ENCODE measurements at regions not wholly inside any gene's neighbourhood (a gene's known extent, or its start where the extent isn't known, plus 50 kb on each side); places are given as distances from the start of the nearest gene placed in this dataset.
"Not testable (repeated sequence)": the region's sequence is repeated elsewhere in the genome, so short reads cannot be mapped to it uniquely, and the experiment has no call there.

DNA sequence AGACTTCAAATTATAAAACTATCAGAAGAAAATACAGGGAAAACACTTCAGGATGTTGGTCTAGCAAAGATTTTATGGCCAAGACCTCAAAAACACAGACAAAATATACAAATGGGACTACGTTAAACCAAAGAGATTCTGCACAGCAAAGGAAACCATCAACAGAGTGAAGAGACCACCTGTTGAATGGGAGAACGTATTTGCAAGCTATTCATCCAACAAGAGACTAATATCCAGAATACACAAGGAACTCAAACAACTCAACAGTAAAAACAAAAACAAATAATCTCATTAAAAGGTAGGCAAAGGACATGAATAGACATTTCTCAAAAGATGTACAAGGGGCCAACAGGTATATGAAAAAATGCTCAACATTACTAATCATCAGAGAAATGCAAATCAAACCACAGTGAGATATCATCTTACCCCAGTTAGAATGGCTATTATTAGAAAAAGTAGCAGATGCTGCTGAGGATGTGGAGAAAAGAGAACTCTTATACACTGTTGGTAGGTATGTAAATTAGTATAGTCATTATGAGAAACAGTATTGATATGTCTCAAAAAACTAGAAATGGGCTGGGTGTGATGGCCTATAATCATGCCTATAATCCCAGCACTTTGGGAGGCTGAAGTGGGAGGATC lies 112.6 kb downstream of the LRIG2 start:
- no peak for DNase-seq

DNA sequence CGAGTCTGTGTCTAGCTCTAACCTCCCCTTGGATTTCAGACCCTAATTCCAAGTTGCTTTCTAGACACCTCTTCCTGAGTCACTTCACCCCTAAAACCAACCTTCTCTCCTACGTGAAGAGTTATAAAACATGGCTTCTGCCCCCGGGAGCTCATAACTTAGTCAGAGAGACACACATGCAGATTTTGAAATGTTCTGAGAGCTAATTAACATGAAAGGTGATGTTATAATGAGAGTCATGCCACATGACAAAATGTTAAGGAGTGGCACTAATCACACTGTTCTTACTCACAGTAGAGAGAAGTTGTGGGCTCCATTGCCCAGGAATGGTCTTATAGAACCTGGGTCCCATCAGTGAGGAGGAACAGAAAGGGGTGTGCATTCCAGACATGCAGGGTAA lies 117.1 kb downstream of the LRIG2 start:
- DNase-seq: no peak

DNA sequence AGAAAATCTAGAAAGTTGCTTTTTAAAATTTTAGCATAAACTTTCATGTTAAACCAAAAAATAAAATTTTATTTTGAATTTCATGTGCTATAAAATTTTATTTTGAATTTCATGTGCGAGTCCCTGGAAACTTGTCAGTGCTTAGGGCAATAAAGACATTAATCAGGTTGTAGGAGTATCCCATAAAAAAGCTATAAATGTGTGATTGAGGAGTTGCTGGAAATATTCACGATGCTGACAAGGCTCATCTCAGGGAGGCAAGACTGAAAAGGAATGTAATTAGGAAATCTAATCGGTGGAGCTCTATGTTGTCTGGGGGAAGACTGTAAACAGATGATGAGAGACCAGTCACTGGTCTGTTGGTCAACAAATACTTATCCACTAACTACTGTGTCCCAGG lies 117.9 kb downstream of the LRIG2 start:
- no peak for DNase-seq

DNA sequence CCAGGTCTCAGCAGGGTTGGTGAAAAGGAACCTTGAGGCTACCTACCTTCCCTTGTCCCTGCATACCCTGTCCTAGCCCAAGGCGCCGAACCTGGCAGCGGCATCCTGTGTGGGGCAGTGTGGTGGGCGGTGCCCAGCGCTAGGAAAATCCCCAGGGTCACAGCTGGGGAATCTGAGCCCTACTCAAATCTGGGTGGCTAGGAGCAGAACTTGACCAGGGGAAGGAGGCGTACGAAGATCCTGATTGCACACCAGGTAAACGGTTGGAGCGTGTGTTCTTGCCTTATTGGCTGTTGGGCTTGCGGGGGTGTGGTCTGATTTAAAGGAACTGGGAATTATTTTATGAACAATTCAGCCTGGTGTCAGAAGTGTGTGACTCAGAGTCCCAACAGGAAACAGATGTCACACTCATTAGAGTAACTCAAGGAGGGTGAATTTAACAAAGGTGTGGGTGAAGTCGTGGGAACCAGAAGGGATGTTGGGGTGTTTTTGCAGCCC lies 118.6 kb downstream of the LRIG2 start:
- DNase-seq: no peak

DNA sequence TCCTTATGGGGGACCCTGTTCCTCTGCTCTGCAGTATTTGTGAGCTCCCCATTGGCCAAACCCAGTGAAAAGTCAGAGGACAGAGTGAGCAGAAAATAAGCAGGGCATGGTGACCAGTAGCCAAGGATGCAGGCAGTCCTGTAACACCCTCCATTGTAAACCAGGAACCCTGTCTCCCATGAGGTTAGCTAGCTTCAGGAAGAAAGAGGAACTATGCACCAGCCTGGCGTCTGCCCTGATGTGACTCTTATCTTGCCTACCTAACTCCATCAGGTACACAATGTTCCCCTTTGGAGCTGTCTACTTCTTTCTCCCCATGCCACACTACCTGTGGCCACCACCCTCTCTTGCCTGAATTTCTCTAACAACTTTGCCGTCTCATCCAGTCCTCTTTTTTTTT lies 119.2 kb downstream of the LRIG2 start:
- no peak for DNase-seq

DNA sequence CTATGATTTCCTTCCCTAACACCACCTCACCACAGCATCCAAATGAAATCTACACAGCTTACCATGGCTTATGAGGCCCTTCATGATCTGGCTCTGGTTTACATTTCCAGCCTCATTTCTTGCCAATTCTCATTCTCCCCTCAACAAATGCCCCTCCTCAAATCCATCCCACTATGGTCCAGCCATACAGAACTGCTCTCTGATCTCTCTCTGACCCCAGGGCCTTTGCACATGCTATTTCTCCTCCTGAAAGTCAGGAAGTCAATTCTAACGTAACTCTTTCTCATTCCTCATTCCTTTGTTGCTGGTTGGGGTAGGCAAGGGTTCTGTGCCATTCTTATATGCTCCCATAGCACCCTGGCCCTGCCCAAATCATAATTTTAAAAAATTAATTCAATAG lies 120.0 kb downstream of the LRIG2 start:
- DNase-seq: no peak

DNA sequence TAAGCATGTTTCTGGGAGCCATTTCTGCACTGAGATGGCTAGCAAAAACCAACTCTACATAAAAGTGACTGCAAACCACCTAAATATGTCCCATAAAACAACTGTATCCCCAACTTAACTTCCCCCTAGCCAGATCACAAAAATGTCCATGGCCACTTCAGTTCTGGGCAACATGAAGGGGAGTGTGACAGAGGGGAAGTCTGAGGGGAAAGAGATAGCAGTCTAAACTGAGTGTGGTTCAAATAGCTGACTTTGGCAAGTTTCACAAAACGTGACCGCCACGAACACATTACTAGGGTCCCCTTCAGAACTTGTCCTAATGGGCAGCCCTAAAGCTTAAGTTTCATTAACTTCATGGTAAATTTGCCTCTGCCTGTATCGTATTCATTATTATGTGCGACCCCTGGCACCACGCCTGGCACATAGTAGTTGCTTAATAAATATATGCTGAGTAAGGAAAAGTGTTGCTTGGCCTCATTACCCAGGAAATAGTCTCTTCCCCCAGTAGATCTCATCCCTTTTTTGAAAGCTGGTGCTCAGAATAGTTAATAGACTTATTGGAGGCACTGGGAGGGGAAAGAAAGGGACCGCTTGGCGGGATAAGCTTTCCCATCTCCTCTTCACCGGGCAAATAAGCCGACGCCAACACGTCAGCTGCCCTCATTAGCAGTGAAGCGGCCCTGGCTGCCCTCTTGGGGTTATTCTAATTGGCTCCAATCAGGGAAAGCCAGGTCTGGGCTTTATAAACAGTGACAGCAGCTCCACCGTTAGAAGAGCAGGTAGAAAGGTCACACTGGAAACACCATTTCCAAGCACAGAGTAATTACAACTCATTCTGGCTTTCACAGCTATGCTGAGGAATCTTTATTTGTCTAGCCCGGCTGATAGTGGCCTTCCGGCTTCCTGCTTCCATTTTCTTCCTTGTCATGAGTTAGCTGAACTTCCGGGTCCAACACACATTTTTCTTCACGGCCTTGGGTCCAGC lies 122.1 kb downstream of the LRIG2 start:
- DNase-seq: no peak

DNA sequence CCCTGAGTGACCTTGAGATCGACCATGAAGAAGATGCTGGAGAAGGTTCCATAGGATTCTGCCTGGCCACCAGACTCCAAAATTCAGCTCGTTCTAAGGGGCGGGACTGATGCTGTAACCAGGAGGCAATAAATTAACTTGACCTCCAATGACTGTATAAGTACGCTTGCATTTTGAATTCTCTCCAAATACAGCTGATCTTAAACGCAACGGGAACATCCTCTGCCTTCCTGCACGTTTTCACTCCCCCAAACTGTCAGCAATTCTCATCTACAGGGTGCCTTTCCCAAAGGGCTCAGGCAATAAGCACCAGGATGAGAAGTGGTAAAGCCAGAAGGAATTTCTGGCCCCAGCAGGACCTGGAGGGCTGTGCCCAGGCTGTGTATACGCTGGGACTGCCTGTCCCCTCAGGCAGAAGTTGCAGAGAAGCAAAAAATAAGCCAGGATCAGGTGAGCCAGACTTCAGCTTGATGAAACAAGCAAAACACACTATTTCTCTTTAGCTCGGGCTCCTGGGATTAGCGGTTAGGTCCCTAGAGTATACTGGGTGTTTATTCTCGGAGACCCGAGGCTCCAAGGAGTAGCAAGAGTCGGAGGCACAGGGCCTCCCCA lies 124.8 kb downstream of the LRIG2 start:
- no peak for DNase-seq

DNA sequence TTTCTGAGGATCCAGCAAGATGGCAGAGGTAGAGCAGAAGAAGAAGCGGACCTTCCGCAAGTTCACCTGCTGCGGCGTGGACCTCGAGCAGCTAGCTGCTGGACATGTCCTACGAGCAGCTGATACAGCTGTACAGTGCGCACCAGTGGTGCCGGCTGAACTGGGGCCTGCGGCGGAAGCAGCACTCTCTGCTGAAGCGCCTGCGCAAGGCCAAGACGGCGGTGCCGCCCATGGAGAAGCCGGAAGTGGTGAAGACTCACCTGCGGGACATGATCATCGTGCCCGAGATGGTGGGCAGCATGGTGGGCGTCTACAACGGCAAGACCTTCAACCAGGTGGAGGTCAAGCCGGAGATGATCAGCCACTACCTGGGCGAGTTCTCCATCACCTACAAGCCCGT lies 125.8 kb downstream of the LRIG2 start:
- DNase-seq: no peak

DNA sequence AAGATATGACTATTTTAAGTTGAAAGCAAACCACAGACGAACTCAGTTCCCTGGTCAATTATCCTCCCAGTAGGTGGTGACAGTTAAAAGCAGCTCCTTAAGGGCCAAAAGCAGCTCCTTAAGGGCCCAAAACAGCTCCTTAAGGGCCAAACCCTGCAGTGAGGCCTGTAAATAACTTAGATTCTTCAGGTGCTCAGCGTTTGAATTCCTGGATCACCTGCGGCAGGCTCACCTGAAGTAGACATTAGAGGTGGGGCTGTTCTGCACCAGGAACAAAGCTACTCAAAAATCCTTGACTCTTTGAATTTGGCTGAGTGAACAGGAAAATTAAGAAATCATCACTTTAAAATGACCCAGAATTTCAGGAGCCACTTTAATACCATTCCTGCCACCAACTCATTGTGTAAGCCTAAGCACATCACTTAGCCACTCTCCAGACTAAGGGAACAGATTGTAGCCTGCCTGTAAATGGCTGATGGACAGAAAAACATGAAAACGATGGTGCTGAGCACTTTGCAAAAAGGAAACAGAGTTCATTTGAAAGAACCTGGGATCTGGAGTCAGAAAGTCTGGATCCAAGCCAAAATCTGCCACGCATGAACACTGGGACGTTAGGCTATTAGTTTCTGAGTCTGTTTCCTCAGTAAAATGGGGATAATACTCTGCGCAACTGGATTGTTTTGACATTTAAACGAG lies 126.9 kb downstream of the LRIG2 start:
- DNase-seq: peak; percentile 2

DNA sequence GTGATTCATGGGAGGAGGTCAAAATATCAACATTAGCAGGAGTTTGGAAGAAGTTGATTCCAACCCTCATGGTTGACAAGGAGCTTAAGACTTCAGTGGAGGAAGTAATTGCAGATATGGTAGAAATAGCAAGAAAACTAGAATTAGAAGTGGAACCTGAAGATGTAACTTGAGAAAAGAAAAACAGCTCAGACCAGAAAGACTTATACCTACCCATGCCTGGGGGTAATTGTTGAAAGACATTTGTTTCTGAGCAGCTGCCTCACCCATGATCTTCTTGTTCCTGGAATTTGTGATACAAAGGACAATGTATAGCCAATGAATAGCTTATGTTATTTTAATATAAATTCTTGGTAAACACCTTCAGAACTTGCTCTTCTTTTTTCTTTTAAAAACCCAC lies 128.6 kb downstream of the LRIG2 start:
- DNase-seq: no peak

DNA sequence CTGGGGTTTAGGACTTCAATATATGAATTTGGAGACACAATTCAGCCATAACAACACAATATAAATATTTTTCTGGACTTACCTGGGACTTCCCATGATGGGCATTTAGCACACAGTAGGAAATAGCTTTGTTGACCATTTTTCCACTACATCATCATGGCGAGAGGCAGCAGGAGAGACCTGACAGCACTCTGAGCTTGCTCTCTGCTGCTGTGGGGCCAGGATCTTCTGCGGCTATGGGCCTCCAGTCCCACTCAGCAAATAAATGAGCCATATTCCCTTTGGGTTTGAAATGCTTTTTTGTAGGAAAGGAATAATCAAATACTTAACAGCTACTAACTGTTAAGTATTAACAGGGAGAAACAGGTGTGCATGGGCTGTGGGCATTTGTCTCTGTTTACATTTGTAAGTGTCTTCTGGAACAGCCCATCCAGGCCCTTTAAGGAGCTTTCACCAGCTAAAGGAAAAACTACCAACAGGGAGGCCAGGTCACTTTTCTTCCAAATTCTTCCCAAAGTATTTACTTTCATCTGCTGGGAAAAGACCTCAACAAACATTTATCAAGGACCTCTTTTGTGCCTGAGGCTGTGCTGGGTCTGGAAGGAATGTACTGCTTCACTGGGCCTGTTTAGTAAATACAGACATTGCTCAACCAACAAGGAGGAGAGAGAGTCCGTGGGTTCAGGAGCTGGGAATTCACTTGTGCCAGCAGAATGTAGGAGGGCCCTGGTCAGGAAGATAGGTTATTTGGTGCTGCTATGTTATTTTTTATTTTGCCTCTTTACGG lies 133.2 kb downstream of the LRIG2 start:
- no peak for DNase-seq

DNA sequence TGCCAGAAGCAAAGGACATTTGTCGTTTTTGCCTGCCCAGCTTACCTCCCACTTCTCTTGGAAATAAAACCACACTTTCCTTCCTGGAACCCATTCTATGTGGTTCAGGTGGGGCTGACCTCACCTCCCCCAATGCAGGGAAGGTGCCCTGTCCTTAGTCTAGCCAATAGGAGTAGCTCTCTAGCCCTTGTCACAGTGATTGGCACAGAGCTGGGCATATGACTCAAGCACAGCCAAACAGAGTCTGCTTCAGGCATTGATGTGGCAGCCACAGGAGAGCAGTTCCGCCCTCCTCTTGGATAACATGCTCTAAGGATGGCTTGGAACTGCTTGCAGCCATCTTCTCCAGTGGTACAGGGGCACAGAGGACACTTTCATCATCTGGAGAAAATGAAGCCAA lies 134.0 kb downstream of the LRIG2 start:
- no peak for DNase-seq

DNA sequence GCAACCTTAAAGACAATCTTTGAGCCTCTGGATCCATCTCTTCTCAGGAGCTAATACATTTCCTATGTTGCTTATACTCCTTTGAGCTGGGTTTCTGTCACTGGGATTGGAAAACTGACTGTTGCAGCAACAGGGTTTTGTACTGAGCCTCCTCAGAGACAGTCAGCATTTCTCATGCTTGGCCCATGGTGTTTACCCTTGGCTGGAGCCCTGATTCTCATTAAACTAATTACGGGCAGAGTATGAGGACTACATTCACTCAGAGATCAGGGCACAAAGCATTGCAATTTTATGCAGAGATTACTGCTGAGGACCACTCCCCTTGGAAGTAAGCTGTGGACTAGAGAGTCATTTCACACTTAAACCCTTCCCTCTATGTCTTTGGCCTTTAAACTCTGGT lies 134.5 kb downstream of the LRIG2 start:
- DNase-seq: no peak

DNA sequence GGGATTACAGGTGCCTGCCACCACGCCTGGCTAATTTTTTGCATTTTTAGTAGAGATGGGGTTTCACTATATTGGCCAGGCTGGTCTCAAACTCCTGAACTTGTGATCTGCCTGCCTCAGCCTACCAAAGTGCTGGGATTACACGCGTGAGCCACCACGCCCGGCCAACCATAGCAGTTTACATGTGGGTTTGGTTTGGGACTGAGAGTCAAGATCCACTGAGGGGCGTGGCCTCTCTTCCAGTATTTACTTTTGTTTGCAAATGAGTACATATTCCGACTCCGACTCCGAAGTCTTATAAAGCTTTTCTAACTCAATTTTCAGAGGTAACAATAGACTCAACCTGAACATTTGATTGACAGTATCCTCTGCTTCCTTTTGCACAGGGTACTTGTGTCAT lies 135.4 kb downstream of the LRIG2 start:
- not testable (repeated sequence) for DNase-seq

DNA sequence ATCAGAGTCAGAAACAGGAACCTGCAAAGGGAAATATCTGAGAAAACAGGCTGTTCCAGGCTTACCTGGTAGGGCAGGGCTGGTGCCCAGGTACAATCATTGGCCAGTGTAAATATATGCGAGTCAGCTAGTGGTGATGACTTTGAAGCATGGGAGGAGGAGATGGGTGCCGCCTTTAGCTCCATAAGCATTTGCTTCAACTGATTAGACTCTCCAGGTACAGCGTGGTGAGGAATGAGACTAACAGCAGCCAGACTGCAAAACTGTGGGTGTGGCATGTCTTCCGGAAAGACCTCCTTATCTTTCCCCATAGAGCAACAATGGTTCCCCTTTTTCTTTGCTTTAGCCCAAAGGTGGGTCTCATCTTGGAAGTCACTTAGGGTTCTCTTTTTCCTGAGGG lies 137.2 kb downstream of the LRIG2 start:
- no peak for DNase-seq

DNA sequence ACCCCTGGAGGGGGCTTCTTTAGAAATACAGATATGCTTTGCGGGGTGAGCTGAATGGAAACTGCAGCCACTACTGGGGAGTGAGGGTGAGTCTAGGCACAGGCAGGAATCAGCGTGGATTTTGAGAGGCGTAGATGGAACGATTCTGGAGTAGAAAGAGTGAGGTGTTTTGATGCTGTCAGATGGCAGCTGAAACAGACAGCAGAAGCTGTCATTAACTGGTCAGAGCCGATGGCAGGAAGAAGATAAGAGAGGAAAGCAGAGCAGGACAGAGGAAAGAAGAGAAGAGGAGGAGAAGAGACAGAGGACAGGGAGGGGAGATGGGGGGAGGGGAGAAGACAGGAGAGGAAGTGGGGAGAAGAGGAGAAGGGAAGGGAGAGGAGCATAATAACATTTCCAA lies 138.5 kb downstream of the LRIG2 start:
- DNase-seq: no peak

DNA sequence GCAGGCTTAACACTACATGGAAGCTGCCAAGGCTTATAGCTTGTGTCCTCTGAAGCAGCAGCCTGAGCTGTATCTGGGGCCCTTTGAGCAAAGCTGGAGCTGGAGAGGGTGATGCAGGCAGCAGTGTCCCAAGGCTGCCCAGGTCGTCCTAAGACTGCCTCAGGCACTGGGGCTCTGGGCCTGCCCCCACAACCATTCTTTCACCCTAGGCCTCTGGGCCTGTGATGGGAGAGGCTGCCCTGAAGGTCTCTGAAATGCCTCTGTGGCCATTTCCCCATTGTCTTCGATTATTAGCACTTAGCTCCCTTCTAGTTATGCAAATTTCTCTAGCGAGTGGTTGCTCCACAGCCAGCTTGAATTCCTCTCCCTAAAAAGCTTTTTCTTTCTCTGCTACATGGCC lies 142.0 kb downstream of the LRIG2 start:
- DNase-seq: no peak

DNA sequence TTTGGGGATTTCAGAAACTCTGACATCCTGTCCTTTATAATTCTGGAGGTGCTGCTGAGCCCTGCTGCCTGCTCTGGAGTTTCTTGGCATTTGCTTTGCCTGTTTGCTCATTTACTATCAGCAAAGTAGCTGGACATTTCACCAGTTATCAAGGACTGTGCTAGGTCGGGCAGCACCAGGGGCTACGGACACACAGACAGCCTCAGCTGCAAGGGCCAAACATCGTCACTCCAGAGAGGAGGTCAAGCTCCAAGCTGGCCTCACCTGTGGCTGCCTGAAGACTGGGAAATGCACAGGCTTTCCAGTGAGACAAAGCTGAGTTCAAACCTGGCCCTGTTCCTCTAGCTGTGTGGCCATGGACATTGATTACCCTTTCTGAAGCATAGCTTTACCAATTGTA lies 143.7 kb downstream of the LRIG2 start:
- DNase-seq: no peak

DNA sequence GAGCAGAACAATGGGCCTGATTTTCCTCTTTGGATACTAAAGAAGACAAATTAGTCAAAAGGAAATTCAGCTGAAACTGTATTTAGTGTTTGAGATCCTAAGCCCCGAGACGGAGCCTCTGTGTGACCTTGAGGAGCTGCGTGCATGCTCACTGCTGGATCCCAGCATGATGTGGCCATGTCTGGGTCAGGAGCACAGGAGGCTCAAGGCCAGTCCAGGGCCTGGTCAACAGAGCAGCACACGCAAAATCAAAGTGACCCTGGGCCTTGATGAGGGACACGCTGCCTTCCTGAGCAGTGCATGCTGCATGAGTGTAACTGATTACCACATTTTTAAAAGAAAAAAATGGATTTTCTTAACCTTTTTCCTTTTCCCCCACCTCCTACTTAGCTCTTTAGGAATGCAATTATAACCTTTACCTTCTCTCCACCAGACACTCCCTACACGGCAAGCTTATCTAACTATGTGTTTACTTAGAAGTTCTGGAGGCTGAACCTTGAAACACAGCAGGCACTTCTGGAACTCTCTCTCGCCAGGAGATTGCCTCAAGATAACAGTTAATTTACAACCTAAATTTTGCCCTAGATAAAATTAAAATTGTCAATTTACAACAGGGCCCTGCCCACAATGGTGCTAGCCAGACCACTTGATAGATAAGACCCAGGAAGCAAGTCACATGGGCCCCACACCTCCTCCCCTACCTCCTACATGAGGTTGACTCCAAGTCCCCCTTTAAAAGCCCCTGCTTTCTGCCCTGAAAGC lies 144.6 kb downstream of the LRIG2 start:
- DNase-seq: no peak

DNA sequence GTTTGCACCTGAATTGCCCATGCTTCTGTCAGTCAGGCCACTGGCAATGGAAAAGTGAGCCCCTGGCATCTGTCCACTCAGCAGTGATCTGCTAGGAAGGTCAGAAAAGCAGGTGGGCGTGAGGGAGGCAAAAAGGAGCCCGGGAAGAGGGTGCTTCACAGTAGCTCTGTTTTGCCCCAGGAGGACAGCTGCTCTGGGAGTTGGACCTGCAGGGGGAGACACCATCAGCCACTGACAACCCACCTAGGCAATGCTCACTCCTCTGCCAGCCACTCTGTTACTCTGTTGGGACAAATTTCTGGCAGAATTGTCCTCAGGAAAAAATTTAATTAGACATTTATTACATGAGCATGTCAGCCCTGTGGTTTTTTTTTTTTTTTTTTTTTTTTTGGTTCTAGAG lies 146.4 kb downstream of the LRIG2 start:
- no peak for DNase-seq

DNA sequence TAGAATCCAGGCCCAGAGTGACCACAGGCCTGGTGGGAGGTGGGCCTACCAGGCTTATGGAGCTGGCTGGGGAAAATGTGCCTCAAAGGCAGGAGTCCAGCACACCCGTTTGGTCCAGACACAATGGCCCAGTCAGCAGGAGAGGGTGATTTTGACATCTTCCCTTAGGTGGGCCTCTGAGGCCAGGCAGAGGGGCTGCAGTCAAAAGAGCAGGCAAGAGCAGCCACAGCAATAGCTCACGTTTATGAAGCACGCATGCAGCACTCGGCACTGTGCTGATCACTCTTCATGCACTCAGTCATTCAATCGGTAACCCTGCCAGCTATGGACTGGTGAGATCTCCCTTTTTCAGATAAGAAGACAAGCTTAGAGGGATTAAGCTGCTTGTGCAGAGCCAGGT lies 146.8 kb downstream of the LRIG2 start:
- no peak for DNase-seq
